Ectodermal cell (in vitro differentiated cells): ENCODE measurements at regions not wholly inside any gene's neighbourhood (a gene's known extent, or its start where the extent isn't known, plus 50 kb on each side); places are given as distances from the start of the nearest gene placed in this dataset.
"Not testable (repeated sequence)": the region's sequence is repeated elsewhere in the genome, so short reads cannot be mapped to it uniquely, and the experiment has no call there.

ENCODE experiments used
- H3K27ac ChIP-seq: 2 replicates; pipeline ENCODE4 v1.7.0; 2013; ENCODE audit warnings: mild to moderate bottlenecking, low read depth, low read length; ENCODE audit not compliant: insufficient read depth, poor library complexity, severe bottlenecking
- H3K27me3 ChIP-seq: 2 replicates; pipeline ENCODE4 v1.7.0; 2013; ENCODE audit warnings: mild to moderate bottlenecking, low read length; ENCODE audit not compliant: insufficient read depth, control insufficient read depth, poor library complexity, severe bottlenecking
- H3K36me3 ChIP-seq: one replicate; pipeline ENCODE4 v1.7.0; 2013; ENCODE audit warnings: low read length; ENCODE audit not compliant: control insufficient read depth, insufficient read depth
- H3K4me1 ChIP-seq: one replicate; pipeline ENCODE4 v1.7.0; 2013; ENCODE audit warnings: low read length; ENCODE audit not compliant: control insufficient read depth, insufficient read depth
- H3K4me3 ChIP-seq: 2 replicates; pipeline ENCODE4 v1.7.0; 2013; ENCODE audit warnings: low read depth, low read length, control low read depth; ENCODE audit not compliant: insufficient read depth
- H3K9me3 ChIP-seq: 2 replicates; pipeline ENCODE4 v1.7.0; 2013; ENCODE audit warnings: mild to moderate bottlenecking, low read length, moderate library complexity; ENCODE audit not compliant: control insufficient read depth
- WGBS, 2 experiments: methylation state at CpG; one replicate each; pipeline ENCODE4 v1.1.7; 2013; ENCODE audit warnings: missing lambda C conversion rate in 2 of 2; 5-methylcytosine and 5-hydroxymethylcytosine counted together

GRCh38 chr13:65808061-65808460, 1422.1 kb downstream of the PCDH9 start:
- H3K4me3 ChIP-seq, result no peak overlapping the region

GRCh38 chr13:65803530-65804392, 1426.4 kb downstream of the PCDH9 start:
- Histone ChIP-seq H3K4me3 (no peak overlapping the region), H3K9me3 (no peaks in the 10 kb centered on the region), H3K36me3 (no peaks in the 10 kb centered on the region), H3K27ac (no peak overlapping the region), H3K4me1 (no peaks in the 10 kb centered on the region), H3K27me3 (no peaks in the 10 kb centered on the region)
- 90 to 96% methylated on average over 12 of the region's 12 CpGs for WGBS, 2 experiments

More at GRCh38 chr13:65808061-65808460, 1422.1 kb downstream of the PCDH9 start:
- no peaks in the 10 kb centered on the region for H3K4me1 ChIP-seq
- 89% methylated on average over 1 of the region's 1 CpG; no CpG with 5 or more reads in 1 of the 2 experiments for WGBS, 2 experiments
- no peak overlapping the region for H3K27ac ChIP-seq
- H3K27me3 ChIP-seq, result no peaks in the 10 kb centered on the region
- no peaks in the 10 kb centered on the region for H3K9me3 ChIP-seq
- no peaks in the 10 kb centered on the region for H3K36me3 ChIP-seq

DNA sequence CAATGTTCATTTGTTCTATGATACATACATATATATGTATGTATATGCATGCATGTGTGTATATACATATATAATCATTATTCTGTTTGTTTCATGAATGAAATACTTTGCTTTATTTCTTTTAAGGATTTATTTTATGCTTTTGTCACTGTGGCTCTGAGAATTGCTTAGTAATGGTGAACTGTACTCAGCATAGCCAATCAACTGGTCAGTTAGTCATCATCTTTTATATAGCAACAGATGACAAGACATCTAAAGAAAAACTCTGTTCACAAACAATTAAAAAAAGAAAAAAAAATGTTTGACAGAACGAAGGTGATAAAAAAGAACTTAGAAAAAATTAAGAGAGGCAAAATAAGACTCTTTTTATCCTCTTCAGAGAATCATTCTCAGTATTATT, 1440.3 kb downstream of the PCDH9 start:
- Histone ChIP-seq H3K36me3 (no peaks in the 10 kb centered on the region), H3K4me1 (no peaks in the 10 kb centered on the region), H3K9me3 (no peaks in the 10 kb centered on the region), H3K27ac (no peak overlapping the region), H3K27me3 (no peaks in the 10 kb centered on the region), H3K4me3 (no peak overlapping the region)
- WGBS, 2 experiments, result no CpG with 5 or more reads among the region's 1 CpG

DNA sequence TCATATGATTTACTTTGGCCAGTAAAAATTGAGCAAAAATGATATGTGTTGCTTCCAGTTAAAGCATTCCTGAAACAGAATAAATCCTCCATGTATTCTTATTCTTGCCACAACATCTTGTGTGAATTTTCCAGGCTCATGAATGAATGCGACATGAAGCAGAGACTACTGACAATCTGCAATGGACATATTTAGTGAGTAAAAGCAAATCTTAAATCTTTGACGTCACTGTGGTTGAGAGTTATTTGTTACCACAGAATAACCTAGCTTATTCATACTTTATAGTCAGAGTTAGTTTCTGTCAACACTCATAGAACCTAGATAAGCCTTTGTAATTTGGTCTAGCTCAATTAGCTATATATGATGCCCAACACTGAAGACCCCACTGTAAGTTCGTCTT, 1443.1 kb downstream of the PCDH9 start:
- Histone ChIP-seq H3K27me3 (no peaks in the 10 kb centered on the region), H3K27ac (no peak overlapping the region)
- 93 to 100% methylated on average over 1 to 3 of the region's 3 CpGs for WGBS, 2 experiments

DNA sequence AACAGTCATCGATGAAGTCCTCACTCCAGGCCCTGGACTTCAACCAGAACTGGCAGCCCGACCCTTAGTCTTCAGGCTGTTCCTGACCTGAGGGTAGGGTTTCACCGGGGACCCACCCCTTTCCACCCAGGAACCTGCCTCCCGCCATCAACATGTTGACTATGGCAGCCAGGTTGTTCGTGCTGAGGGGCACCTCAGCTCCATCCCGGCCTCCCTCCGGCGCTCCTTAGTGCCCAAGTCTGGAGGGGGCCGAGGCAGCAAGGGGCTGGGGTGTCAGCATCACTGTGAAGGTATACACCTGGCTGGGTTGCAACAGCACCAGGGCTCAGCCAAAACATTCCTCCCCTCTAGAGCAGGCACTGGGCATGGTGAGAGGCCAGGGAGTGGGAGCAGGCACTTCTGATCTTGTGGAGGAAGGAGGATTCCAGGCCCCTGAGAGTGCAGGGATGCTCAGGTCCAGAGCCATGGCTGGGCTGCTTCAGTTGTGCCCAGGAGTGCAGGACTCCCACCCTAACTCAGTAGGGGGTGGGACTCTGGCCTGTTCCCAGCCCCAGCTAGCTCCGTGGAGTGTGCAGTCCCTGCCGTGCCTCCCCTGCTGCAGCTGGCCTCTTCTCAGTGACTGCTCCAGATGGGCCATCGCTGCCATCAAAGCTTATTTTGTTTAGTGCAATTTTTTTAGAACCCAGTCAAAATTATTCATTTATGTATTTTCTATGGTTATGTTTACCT, 1445.9 kb downstream of the PCDH9 start:
- Histone ChIP-seq H3K4me1 (no peaks in the 10 kb centered on the region), H3K27ac (no peak overlapping the region), H3K27me3 (no peaks in the 10 kb centered on the region), H3K4me3 (no peak overlapping the region), H3K36me3 (no peaks in the 10 kb centered on the region), H3K9me3 (no peaks in the 10 kb centered on the region)
- WGBS, 2 experiments, result 89 to 94% methylated on average over 12 of the region's 12 CpGs

More for the DNA sequence above, 1443.1 kb downstream of the PCDH9 start:
- Histone ChIP-seq H3K4me1 (no peaks in the 10 kb centered on the region), H3K4me3 (no peak overlapping the region), H3K9me3 (no peaks in the 10 kb centered on the region), H3K36me3 (no peaks in the 10 kb centered on the region)

- no peaks in the 10 kb centered on the region for H3K36me3 ChIP-seq
- no peak overlapping the region for H3K27ac ChIP-seq
- H3K27me3 ChIP-seq, result no peaks in the 10 kb centered on the region
- no peaks in the 10 kb centered on the region for H3K9me3 ChIP-seq
- whole genome bisulfite sequencing, 2 experiments, result 91 to 93% methylated on average over 6 of the region's 6 CpGs
- H3K4me1 ChIP-seq, result no peaks in the 10 kb centered on the region
- H3K4me3 ChIP-seq, result no peak overlapping the region
Measured at GRCh38 chr13:65783383-65783782, 1446.8 kb downstream of the PCDH9 start.

- 94 to 98% methylated on average over 6 of the region's 6 CpGs for WGBS, 2 experiments
- not testable (repeated sequence) for H3K4me1 ChIP-seq, H3K27me3 ChIP-seq, H3K36me3 ChIP-seq, H3K27ac ChIP-seq, H3K9me3 ChIP-seq, H3K4me3 ChIP-seq
Measured at GRCh38 chr13:65771704-65772313, 1458.3 kb downstream of the PCDH9 start.

DNA sequence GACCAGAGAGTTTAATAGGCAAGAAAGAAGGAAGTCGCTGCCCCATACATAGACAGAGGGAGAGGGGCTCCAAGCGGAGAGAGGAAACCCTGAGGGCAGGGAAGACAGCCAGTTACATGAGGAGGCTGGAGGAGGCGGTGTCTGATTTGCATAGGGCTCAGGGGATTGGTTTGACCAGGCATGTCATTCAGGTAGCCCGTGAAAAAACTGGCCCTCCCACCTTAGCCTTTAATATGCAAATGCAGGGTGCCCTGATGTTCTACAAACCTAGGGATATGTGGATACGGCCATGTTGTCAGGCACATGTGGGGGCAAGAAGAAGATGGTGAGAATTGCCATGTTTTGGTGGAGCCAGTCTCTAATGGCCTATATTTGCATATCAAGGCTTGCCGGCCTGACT, 1461.6 kb downstream of the PCDH9 start:
- H3K9me3 ChIP-seq, result no peaks in the 10 kb centered on the region
- H3K27me3 ChIP-seq, result no peaks in the 10 kb centered on the region
- no peaks in the 10 kb centered on the region for H3K4me1 ChIP-seq
- H3K4me3 ChIP-seq, result no peak overlapping the region
- H3K36me3 ChIP-seq, result no peaks in the 10 kb centered on the region
- 83 to 87% methylated on average over 6 of the region's 6 CpGs for WGBS, 2 experiments
- H3K27ac ChIP-seq, result no peak overlapping the region

DNA sequence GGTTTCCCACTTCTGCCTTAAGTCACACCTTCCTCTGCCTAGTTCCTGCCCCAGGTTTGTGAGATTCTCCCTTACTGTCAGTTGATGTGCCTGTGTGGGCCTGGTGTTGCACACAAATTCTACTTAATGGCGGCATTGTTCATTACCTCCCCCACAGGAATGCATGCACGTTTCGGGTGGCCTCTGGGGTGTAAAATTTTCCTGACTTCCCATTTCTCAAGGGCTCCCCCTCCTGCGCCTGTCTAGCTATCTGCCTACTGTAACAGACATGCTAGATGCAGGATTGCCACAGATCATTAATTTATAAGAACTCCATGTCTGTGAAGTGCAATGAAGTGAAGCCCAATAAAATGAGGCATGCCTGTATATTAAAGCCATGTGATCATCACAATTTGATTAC, 1466.3 kb downstream of the PCDH9 start:
- Histone ChIP-seq H3K27ac (no peak overlapping the region), H3K27me3 (no peaks in the 10 kb centered on the region), H3K4me3 (no peak overlapping the region), H3K9me3 (no peaks in the 10 kb centered on the region), H3K36me3 (no peaks in the 10 kb centered on the region), H3K4me1 (no peaks in the 10 kb centered on the region)
- 89 to 90% methylated on average over 4 of the region's 4 CpGs for WGBS, 2 experiments

DNA sequence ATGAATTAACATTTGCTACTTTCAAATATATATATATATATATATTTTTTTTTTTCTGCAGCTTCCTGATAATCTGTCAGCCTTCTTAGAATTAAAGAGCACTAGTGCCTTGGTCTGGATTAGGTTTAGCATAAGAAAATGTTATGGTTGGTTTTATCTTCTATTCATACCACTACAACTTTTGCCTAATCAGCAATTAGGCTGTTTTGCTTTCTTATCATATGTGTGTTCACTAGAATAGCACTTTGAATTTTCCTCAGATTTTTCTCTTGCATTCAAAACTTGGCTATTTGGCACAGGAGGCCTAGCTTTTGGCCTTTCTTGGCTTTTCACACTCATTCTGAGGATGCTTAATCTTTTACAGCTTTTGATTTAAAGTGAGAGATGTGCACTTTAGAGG, 1468.1 kb downstream of the PCDH9 start:
- H3K27ac ChIP-seq, result no peak overlapping the region
- H3K4me3 ChIP-seq, result no peak overlapping the region
- H3K4me1 ChIP-seq, result no peaks in the 10 kb centered on the region
- H3K27me3 ChIP-seq, result no peaks in the 10 kb centered on the region
- H3K9me3 ChIP-seq, result no peaks in the 10 kb centered on the region
- no peaks in the 10 kb centered on the region for H3K36me3 ChIP-seq
